HCT116 (cell line): ENCODE measurements at regions not wholly inside any gene's neighbourhood (a gene's known extent, or its start where the extent isn't known, plus 50 kb on each side); places are given as distances from the start of the nearest gene placed in this dataset.

Source experiments
- ATAC-seq: fragments of 200-7000 bp; cut with Tn5 transposase; 2 replicates; pipeline ENCODE4 v1.9.1; 2020; ENCODE audit warnings: mild to moderate bottlenecking, moderate library complexity
- BruUV-seq: library from RNA; stranded (reverse); fragments of 400-500 nt; replicated peaks from 2 replicates; lab custom pipeline; 2021; lab: Mats Ljungman, UMichigan
- CTCF ChIA-PET: fragments of 300-600 bp; sonication (Branson Sonifier 250); formaldehyde crosslinking; loops from one replicate; lab custom pipeline; 2021; ENCODE audit warnings: antibody characterized with exemption; lab: Charles Lee
- POLR2A ChIA-PET: fragments of 300-600, 350-600 bp; sonication (Branson Sonifier 250); formaldehyde crosslinking; loops from one replicate; lab custom pipeline; 2021; ENCODE audit warnings: antibody characterized with exemption; lab: Charles Lee
- RAD21 ChIA-PET, 2 experiments: fragments of 300-600 bp; sonication (Branson Sonifier 250); formaldehyde crosslinking; loops; one replicate each; lab custom pipeline; 2023; ENCODE audit warnings: low total read pairs in 2 of 2; ENCODE audit not compliant: uncharacterized antibody in 2 of 2, unreplicated experiment in 2 of 2, low non-redundant PET in 1 of 2; lab: Charles Lee
- DNase-seq: peaks from one replicate; pipeline ENCODE4 v3.0.0-alpha.2; 2010; ENCODE audit warnings: low read depth, low spot score
- H2AFZ ChIP-seq: fragments of 200-600 bp; shearing (Covaris generic), sonication (generic); 2 replicates; pipeline ENCODE4 v1.6.1; 2017; ENCODE audit warnings: low read depth, mixed run types, mixed read lengths, antibody characterized with exemption, low read length; ENCODE audit not compliant: poor library complexity, severe bottlenecking
- H3K27ac ChIP-seq: 2 replicates; pipeline ENCODE4 v1.5.1; 2012; ENCODE audit warnings: low read depth, low read length
- H3K27me3 ChIP-seq: fragments of 200-600 bp; sonication (generic); 2 replicates; pipeline ENCODE4 v1.6.1; 2016; ENCODE audit warnings: mixed run types, low read length, mixed read lengths; ENCODE audit not compliant: insufficient read depth
- H3K36me3 ChIP-seq, 2 experiments: fragments of 200-500 bp in 1 of 2; fragments of 200-600 bp in 1 of 2; sonication (Bioruptor generic) in 1 of 2; sonication (generic) in 1 of 2; 2 replicates each; pipeline versions ENCODE4 v1.5.1 to v1.6.1; 2014 to 2016; ENCODE audit warnings: low read length in 2 of 2, inconsistent platforms in 1 of 2, mixed read lengths in 1 of 2, mixed run types in 1 of 2; ENCODE audit not compliant: insufficient read depth in 2 of 2, control insufficient read depth in 1 of 2
- H3K4me1 ChIP-seq, 2 experiments: fragments of 200-600 bp in 1 of 2; sonication (generic) in 1 of 2; 2 replicates each; pipeline versions ENCODE4 v1.5.1 to v1.6.1; 2012 to 2017; ENCODE audit warnings: low read length in 2 of 2, inconsistent platforms in 1 of 2, mild to moderate bottlenecking in 1 of 2, mixed read lengths in 1 of 2, mixed run types in 1 of 2, moderate library complexity in 1 of 2; ENCODE audit not compliant: insufficient read depth in 2 of 2, control insufficient read depth in 1 of 2
- H3K4me2 ChIP-seq: fragments of 200-600 bp; sonication (generic); 2 replicates; pipeline ENCODE4 v1.6.1; 2017; ENCODE audit warnings: mixed run types, low read length, mixed read lengths
- H3K4me3 ChIP-seq, 2 experiments: fragments of 200-600 bp in 1 of 2; sonication (generic) in 1 of 2; replicated peaks in 1 of 2; 2 replicates each; pipeline ENCODE4 v1.5.1; 2011 to 2016; ENCODE audit warnings: low read length in 2 of 2, control low read depth in 1 of 2, low read depth in 1 of 2, mild to moderate bottlenecking in 1 of 2, mixed read lengths in 1 of 2, mixed run types in 1 of 2
- H3K79me2 ChIP-seq: fragments of 200-600 bp; sonication (generic); 2 replicates; pipeline ENCODE4 v1.6.1; 2017; ENCODE audit warnings: mild to moderate bottlenecking, mixed run types, low read length, moderate library complexity, mixed read lengths; ENCODE audit not compliant: insufficient read depth
- H3K9ac ChIP-seq: fragments of 200-600 bp; sonication (generic); 2 replicates; pipeline ENCODE4 v1.6.1; 2016; ENCODE audit warnings: low read length, mixed read lengths
- H3K9me2 ChIP-seq: fragments of 200-600 bp; sonication (generic), shearing (Covaris generic); 2 replicates; pipeline ENCODE4 v1.6.1; 2017; ENCODE audit warnings: mixed run types, mild to moderate bottlenecking, moderate library complexity; ENCODE audit not compliant: insufficient read depth
- H3K9me3 ChIP-seq, 2 experiments: fragments of 200-500 bp in 1 of 2; fragments of 200-600 bp in 1 of 2; sonication (Bioruptor generic) in 1 of 2; sonication (generic) in 1 of 2; 2 replicates each; pipeline ENCODE4 v1.6.1; 2014 to 2017; ENCODE audit warnings: low read length in 2 of 2, mixed read lengths in 2 of 2, inconsistent platforms in 1 of 2, low read depth in 1 of 2, mild to moderate bottlenecking in 1 of 2, mixed run types in 1 of 2, moderate library complexity in 1 of 2; ENCODE audit not compliant: control insufficient read depth in 1 of 2, insufficient read depth in 1 of 2
- H4K20me1 ChIP-seq: fragments of 200-600 bp; sonication (generic), shearing (Covaris generic); 2 replicates; pipeline ENCODE4 v1.6.1; 2017; ENCODE audit warnings: mixed run types, mild to moderate bottlenecking, moderate library complexity; ENCODE audit not compliant: insufficient read depth
- CBX3 ChIP-seq: IDR thresholded peaks from 2 replicates; pipeline ENCODE4 v1.6.1; 2012; ENCODE audit warnings: low read depth
- EGR1 ChIP-seq: IDR thresholded peaks from 2 replicates; pipeline ENCODE4 v1.6.1; 2012; ENCODE audit warnings: low read depth
- ELF1 ChIP-seq: IDR thresholded peaks from 2 replicates; pipeline ENCODE4 v1.6.1; 2012; ENCODE audit warnings: low read depth, borderline replicate concordance
- EZH2 ChIP-seq: fragments of 200-600 bp; sonication (generic); IDR thresholded peaks from 2 replicates; pipeline ENCODE4 v1.6.1; 2017; ENCODE audit warnings: antibody characterized with exemption, mixed run types
- EZH2phosphoT487 ChIP-seq: fragments of 200-600 bp; IDR thresholded peaks from 2 replicates; pipeline ENCODE4 v1.6.1; 2018; ENCODE audit warnings: antibody characterized with exemption, borderline replicate concordance
- POLR2A ChIP-seq: IDR thresholded peaks from 2 replicates; pipeline ENCODE4 v1.7.0; 2011; ENCODE audit warnings: borderline replicate concordance; ENCODE audit not compliant: insufficient read depth, insufficient read length; ENCODE audit errors: extremely low read depth
- POLR2AphosphoS5 ChIP-seq: IDR thresholded peaks from 2 replicates; pipeline ENCODE4 v1.6.1; 2011; ENCODE audit warnings: mild to moderate bottlenecking, low read depth, low read length, moderate library complexity
- RAD21 ChIP-seq: IDR thresholded peaks from 2 replicates; pipeline ENCODE4 v1.6.1; 2012; ENCODE audit warnings: low read depth, mild to moderate bottlenecking
- SIN3A ChIP-seq: IDR thresholded peaks from 2 replicates; pipeline ENCODE4 v1.6.1; 2012; ENCODE audit warnings: low read depth
- SP1 ChIP-seq: IDR thresholded peaks from 2 replicates; pipeline ENCODE4 v1.6.1; 2012; ENCODE audit warnings: low read depth
- TCF7L2 ChIP-seq: IDR thresholded peaks from 2 replicates; pipeline ENCODE4 v1.7.0; 2011; ENCODE audit warnings: borderline replicate concordance, inconsistent platforms; ENCODE audit not compliant: insufficient read depth, insufficient read length; ENCODE audit errors: extremely low read depth
- YY1 ChIP-seq: IDR thresholded peaks from 2 replicates; pipeline ENCODE4 v1.6.1; 2011; ENCODE audit warnings: low read length, low read depth, moderate library complexity, mild to moderate bottlenecking; ENCODE audit not compliant: insufficient replicate concordance; ENCODE audit errors: extremely low read depth
- ZFX ChIP-seq: fragments of 450-650 bp; IDR thresholded peaks from 2 replicates; pipeline ENCODE4 v1.6.1; 2017
- intact Hi-C: fragments of 100-400 bp; cut with micrococcal nuclease; formaldehyde crosslinking; loops from 2 replicates; pipeline ENCODE4 v1.10.0; 2022
- TF ChIP-seq, protein P1 (sequence below): IDR thresholded peaks from 2 replicates; pipeline ENCODE4 v1.6.1; 2012
- TF ChIP-seq, protein P2 (sequence below): IDR thresholded peaks from 2 replicates; pipeline ENCODE4 v1.6.1; 2011; ENCODE audit warnings: mild to moderate bottlenecking, low read length, moderate library complexity; ENCODE audit not compliant: insufficient replicate concordance; ENCODE audit errors: extremely low read depth

DNA sequence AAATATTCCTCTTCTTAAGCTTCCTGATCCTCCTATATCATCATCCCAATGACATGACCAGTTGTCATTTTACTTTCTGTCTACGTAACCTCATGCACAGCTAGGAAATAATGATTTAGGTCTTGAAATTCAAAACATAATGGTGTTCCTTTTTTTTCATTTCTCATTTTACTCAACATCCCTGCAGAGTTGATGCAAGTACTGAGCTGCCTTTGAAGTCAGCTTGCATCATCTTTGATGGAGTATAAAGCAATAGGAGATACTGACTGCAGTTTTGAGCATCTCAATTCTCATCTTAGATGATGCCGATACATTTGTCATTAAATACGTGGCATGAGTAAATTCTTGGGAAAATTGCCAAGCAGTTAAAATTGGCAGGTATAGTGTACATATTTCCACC lies 346.1 kb downstream of the ZIC1 start:
- BruUV-seq = no TSS peak
- H2AFZ ChIP-seq = no peak overlapping the region
- TF ChIP-seq ELF1 = no peak
- TF ChIP-seq, protein P1, sequence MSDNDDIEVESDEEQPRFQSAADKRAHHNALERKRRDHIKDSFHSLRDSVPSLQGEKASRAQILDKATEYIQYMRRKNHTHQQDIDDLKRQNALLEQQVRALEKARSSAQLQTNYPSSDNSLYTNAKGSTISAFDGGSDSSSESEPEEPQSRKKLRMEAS = no peak
- no peak for TF ChIP-seq POLR2A
- TF ChIP-seq RAD21 = no peak
- TF ChIP-seq EGR1 = no peak
- no peak for TF ChIP-seq TCF7L2
- TF ChIP-seq SP1 = no peak
- no peak for TF ChIP-seq EZH2
- no peak for TF ChIP-seq ZFX
- TF ChIP-seq YY1 = no peak
- TF ChIP-seq EZH2phosphoT487 = no peak
- TF ChIP-seq, protein P2, sequence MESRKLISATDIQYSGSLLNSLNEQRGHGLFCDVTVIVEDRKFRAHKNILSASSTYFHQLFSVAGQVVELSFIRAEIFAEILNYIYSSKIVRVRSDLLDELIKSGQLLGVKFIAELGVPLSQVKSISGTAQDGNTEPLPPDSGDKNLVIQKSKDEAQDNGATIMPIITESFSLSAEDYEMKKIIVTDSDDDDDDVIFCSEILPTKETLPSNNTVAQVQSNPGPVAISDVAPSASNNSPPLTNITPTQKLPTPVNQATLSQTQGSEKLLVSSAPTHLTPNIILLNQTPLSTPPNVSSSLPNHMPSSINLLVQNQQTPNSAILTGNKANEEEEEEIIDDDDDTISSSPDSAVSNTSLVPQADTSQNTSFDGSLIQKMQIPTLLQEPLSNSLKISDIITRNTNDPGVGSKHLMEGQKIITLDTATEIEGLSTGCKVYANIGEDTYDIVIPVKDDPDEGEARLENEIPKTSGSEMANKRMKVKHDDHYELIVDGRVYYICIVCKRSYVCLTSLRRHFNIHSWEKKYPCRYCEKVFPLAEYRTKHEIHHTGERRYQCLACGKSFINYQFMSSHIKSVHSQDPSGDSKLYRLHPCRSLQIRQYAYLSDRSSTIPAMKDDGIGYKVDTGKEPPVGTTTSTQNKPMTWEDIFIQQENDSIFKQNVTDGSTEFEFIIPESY = no peak
- TF ChIP-seq CBX3 = no peak
- no peak for TF ChIP-seq POLR2AphosphoS5
- no peak for TF ChIP-seq SIN3A
- RAD21 ChIA-PET = no interaction called here
- H3K36me3 ChIP-seq = no peaks in the 10 kb centered on the region
- no peaks in the 10 kb centered on the region for H3K9me3 ChIP-seq
- no peak overlapping the region for H3K9ac ChIP-seq
- 0 out of 2 replicates have a peak, but pooled peaks cover 2% of the 10 kb centered on the region for H3K9me2 ChIP-seq
- no peaks in the 10 kb centered on the region for H3K79me2 ChIP-seq
- no peak overlapping the region for H3K27ac ChIP-seq
- intact Hi-C loops = no loop called here
- no peaks in the 10 kb centered on the region for H3K27me3 ChIP-seq
- H3K4me1 ChIP-seq = no peaks in the 10 kb centered on the region
- DNase-seq (no peak), ATAC-seq (no peak)
- H3K4me3 ChIP-seq = no peak overlapping the region
- no peaks in the 10 kb centered on the region for H4K20me1 ChIP-seq
- CTCF ChIA-PET = no interaction called here
- no peak overlapping the region for H3K4me2 ChIP-seq
- POLR2A ChIA-PET = no interaction called here
